Bronchial epithelial cell (primary cell): ENCODE measurements at regions not wholly inside any gene's neighbourhood (a gene's known extent, or its start where the extent isn't known, plus 50 kb on each side); places are given as distances from the start of the nearest gene placed in this dataset.

ENCODE experiments used
- DNase-seq: peaks from one replicate; pipeline ENCODE4 v3.0.0-alpha.2; 2010; ENCODE audit warnings: low read depth
- FAIRE-seq: peaks from 2 replicates; lab custom pipeline; 2011; peaks lifted over from hg19 to GRCh38; lab: Jason Lieb, UNC
- H3K27me3 ChIP-seq: 2 replicates; pipeline ENCODE4 v1.5.1; 2011; ENCODE audit warnings: low read length; ENCODE audit not compliant: control insufficient read depth, insufficient read depth
- H3K36me3 ChIP-seq: 2 replicates; pipeline ENCODE4 v1.5.1; 2011; ENCODE audit warnings: low read length; ENCODE audit not compliant: control insufficient read depth, insufficient read depth
- H3K4me3 ChIP-seq: 2 replicates; pipeline ENCODE4 v1.5.1; 2011; ENCODE audit warnings: mild to moderate bottlenecking, low read depth, low read length, control low read depth
- TF ChIP-seq, protein P1 (sequence below): IDR thresholded peaks from 2 replicates; pipeline ENCODE4 v1.5.1; 2011; ENCODE audit warnings: mild to moderate bottlenecking, moderate library complexity, low read length, control low read depth, inconsistent platforms; ENCODE audit not compliant: insufficient read depth, severe bottlenecking

DNA sequence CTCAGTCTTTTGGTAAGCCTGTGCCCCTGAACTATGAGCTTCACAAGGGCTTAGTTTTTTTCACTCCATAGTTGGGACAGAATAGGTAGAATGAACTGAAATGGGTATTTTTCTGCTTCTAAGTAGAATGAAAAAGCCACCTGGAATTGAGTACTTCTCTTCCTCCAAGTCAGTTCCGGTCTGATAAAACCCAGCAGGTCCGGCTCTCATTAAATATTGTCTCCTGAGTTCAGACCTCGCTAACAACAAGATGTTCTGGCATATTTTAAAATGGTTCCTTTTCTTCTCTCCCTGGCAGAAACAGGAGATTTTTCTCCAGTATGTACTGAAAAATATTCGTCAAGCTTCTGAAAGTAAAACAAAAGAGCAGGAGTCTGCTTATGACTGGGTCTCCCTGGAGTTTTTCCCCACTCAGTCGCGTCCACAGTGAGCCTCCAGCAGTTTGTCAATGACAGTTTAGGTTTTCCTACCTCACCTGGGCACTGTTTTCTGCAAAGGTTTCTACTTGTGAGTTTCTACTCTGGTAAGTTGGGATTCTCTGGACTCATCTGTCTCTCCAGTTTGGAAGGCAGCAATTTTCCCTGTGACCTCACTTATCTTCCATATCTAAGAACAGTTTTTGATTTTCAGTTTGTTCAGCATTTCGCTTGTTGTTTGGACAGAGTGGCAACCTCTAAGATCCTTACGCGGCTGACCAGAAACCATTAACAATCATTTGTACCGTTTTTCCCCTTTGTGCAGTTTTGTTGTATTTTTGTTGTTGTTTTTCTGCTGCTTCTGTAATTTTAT, 868.0 kb downstream of the METTL15 start:
- no peaks in the 10 kb centered on the region for H3K36me3 ChIP-seq
- FAIRE-seq (no peak), DNase-seq (no peak)
- no peak overlapping the region for H3K4me3 ChIP-seq
- TF ChIP-seq, protein P1, sequence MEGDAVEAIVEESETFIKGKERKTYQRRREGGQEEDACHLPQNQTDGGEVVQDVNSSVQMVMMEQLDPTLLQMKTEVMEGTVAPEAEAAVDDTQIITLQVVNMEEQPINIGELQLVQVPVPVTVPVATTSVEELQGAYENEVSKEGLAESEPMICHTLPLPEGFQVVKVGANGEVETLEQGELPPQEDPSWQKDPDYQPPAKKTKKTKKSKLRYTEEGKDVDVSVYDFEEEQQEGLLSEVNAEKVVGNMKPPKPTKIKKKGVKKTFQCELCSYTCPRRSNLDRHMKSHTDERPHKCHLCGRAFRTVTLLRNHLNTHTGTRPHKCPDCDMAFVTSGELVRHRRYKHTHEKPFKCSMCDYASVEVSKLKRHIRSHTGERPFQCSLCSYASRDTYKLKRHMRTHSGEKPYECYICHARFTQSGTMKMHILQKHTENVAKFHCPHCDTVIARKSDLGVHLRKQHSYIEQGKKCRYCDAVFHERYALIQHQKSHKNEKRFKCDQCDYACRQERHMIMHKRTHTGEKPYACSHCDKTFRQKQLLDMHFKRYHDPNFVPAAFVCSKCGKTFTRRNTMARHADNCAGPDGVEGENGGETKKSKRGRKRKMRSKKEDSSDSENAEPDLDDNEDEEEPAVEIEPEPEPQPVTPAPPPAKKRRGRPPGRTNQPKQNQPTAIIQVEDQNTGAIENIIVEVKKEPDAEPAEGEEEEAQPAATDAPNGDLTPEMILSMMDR = no peak
- no peaks in the 10 kb centered on the region for H3K27me3 ChIP-seq

GRCh38 chr11:28969832-28970231, 861.6 kb downstream of the METTL15 start:
- Histone ChIP-seq H3K36me3 (no peaks in the 10 kb centered on the region), H3K4me3 (no peak overlapping the region), H3K27me3 (no peaks in the 10 kb centered on the region)
- DNase-seq = no peak
- TF ChIP-seq, protein P1 = no peak
- no peak for FAIRE-seq

GRCh38 chr11:28966951-28967350, 858.8 kb downstream of the METTL15 start:
- TF ChIP-seq, protein P1 = no peak
- H3K4me3 ChIP-seq = no peak overlapping the region
- no peaks in the 10 kb centered on the region for H3K27me3 ChIP-seq
- peak; percentile 56 for DNase-seq
- peak; percentile 40 for FAIRE-seq
- no peaks in the 10 kb centered on the region for H3K36me3 ChIP-seq

DNA sequence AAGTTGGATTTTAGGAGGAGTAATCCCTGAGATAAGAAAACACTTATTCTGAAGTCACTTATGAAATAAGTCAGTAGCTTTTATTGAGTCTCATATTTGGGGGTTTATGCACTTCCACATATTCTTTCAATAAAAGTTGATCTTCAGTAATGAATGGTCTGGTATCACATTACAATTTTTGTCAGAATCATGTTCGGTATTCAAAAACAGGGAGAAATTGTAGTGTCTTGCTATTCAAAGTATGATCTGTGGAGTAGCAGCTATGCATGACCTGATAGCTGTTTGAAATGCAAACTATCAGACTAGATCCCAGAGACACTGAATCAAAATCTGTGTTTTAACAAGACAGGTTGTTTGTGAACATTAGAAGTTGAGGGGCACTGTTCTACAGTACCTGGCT, 857.6 kb downstream of the METTL15 start:
- no peaks in the 10 kb centered on the region for H3K27me3 ChIP-seq
- DNase-seq (no peak), FAIRE-seq (no peak)
- TF ChIP-seq, protein P1 = no peak
- H3K4me3 ChIP-seq = no peak overlapping the region
- no peaks in the 10 kb centered on the region for H3K36me3 ChIP-seq

DNA sequence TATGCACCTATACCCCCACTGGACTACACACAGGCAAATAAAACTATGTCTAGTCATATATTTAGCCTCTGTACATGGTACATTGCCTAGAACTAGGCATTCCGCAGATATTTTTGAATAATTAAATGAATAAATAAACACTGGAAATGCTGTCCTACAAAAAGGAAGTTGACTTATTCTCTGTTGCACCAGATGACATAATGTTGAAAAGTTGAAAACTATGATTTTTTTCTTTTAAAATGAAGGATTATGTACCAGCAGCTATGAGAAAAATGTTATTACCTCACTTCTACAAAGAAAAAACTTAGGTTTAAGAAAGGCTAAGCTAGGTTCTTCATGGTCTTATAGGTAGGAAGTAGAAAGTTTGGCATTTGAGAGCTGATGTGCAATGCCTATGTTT, 856.6 kb downstream of the METTL15 start:
- no peaks in the 10 kb centered on the region for H3K27me3 ChIP-seq
- TF ChIP-seq, protein P1 = no peak
- no peaks in the 10 kb centered on the region for H3K36me3 ChIP-seq
- FAIRE-seq (no peak), DNase-seq (no peak)
- H3K4me3 ChIP-seq = no peak overlapping the region

DNA sequence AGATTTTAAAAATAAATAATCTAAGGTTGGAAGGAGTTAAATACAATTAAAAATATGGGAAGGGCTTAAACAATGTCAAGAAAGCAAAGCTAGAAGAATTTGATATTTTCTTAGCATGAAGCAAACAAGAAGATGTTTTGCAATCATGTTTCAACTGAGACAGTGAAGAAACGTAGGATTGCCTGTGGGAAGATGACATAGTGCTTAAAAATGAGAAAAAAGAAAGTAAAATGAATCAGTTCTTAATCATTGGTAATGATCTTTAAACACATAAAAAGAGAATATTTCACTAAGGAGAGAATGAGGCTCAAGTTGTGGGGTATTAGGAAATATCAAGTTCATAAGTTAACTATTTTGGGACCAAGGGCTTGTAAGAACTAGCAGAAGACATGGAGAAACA, 855.0 kb downstream of the METTL15 start:
- H3K36me3 ChIP-seq = no peaks in the 10 kb centered on the region
- DNase-seq (peak; percentile 84), FAIRE-seq (no peak)
- TF ChIP-seq, protein P1 = no peak
- H3K4me3 ChIP-seq = no peak overlapping the region
- H3K27me3 ChIP-seq = no peaks in the 10 kb centered on the region
